Natural killer cell (primary cell): ENCODE measurements at regions not wholly inside any gene's neighbourhood (a gene's known extent, or its start where the extent isn't known, plus 50 kb on each side); places are given as distances from the start of the nearest gene placed in this dataset.

Experiments used
- ATAC-seq, 3 donors: fragments of 150-1000 bp in 2 of 3; fragments of 200-7000 bp in 1 of 3; cut with Tn5 transposase; 1 replicate in 1 of 3; 2 replicates in 2 of 3; pipeline ENCODE4 v1.10.0; 2021; ENCODE audit warnings: mild to moderate bottlenecking in 2 of 3, moderate library complexity in 2 of 3
- DNase-seq, 2 donors: peaks; one replicate each; pipeline versions ENCODE4 v3.0.0 to v3.0.0-alpha.2; 2013 to 2021; ENCODE audit warnings: mixed read lengths in 1 of 2
- H3K27ac ChIP-seq: one replicate; pipeline ENCODE4 v1.5.1; 2013; ENCODE audit warnings: mild to moderate bottlenecking, low read length
- H3K27me3 ChIP-seq: one replicate; pipeline ENCODE4 v1.6.1; 2013; ENCODE audit warnings: low read length; ENCODE audit not compliant: control insufficient read depth, insufficient read depth
- H3K36me3 ChIP-seq: one replicate; pipeline ENCODE4 v1.6.1; 2013; ENCODE audit warnings: low read length; ENCODE audit not compliant: control insufficient read depth, insufficient read depth
- H3K4me1 ChIP-seq: one replicate; pipeline ENCODE4 v1.6.1; 2013; ENCODE audit warnings: low read length; ENCODE audit not compliant: control insufficient read depth, insufficient read depth
- H3K4me3 ChIP-seq: one replicate; pipeline ENCODE4 v1.5.1; 2013; ENCODE audit warnings: low read length
- H3K9me3 ChIP-seq: one replicate; pipeline ENCODE4 v1.6.1; 2013; ENCODE audit warnings: low read length; ENCODE audit not compliant: control insufficient read depth, insufficient read depth
- H3K27ac Mint-ChIP-seq, 2 donors: one replicate each; pipeline ENCODE4 v1.8.0; 2022; ENCODE audit warnings: mild to moderate bottlenecking in 2 of 2, mixed read lengths in 2 of 2, moderate library complexity in 1 of 2
- H3K27me3 Mint-ChIP-seq, 2 donors: one replicate each; pipeline ENCODE4 v1.8.0; 2022; ENCODE audit warnings: low read depth in 2 of 2, mixed read lengths in 2 of 2
- H3K36me3 Mint-ChIP-seq: one replicate; pipeline ENCODE4 v1.8.0; 2022; ENCODE audit warnings: mixed read lengths
- H3K4me1 Mint-ChIP-seq, 2 donors: one replicate each; pipeline ENCODE4 v1.8.0; 2022; ENCODE audit warnings: mixed read lengths in 2 of 2
- H3K4me3 Mint-ChIP-seq: one replicate; pipeline ENCODE4 v1.8.0; 2022; ENCODE audit warnings: mild to moderate bottlenecking, moderate library complexity, mixed read lengths
- H3K9me3 Mint-ChIP-seq, 2 donors: one replicate each; pipeline ENCODE4 v1.8.0; 2022; ENCODE audit warnings: mixed read lengths in 2 of 2
- CTCF ChIP-seq: fragments of 200-600 bp; IDR thresholded peaks from one replicate; pipeline ENCODE4 v1.8.0; 2022; ENCODE audit warnings: antibody characterized with exemption
- WGBS: methylation state at CpG from one replicate; pipeline ENCODE4 v1.1.7; 2013; ENCODE audit warnings: missing lambda C conversion rate; ENCODE audit not compliant: insufficient coverage; 5-methylcytosine and 5-hydroxymethylcytosine counted together
- intact Hi-C: fragments of 100-400 bp; cut with micrococcal nuclease; formaldehyde crosslinking; loops from one replicate; pipeline ENCODE4 v1.14.2; 2022

- no peaks in the 10 kb centered on the region for H3K4me1 Mint-ChIP-seq
- no peaks in the 10 kb centered on the region for H3K36me3 Mint-ChIP-seq
- intact Hi-C loops = no loop called here
- Histone ChIP-seq H3K9me3 (no peaks in the 10 kb centered on the region), H3K4me1 (no peaks in the 10 kb centered on the region), H3K36me3 (no peaks in the 10 kb centered on the region), H3K27ac (no peak overlapping the region), H3K27me3 (no peaks in the 10 kb centered on the region), H3K4me3 (no peak overlapping the region)
- DNase-seq (no peak), ATAC-seq (no peak)
- H3K27me3 Mint-ChIP-seq = peaks cover 4 to 29% of the 10 kb centered on the region in 2 donors
- no peak overlapping the region for H3K4me3 Mint-ChIP-seq
- 78% methylated on average over 2 of the region's 3 CpGs for WGBS
- no peak for TF ChIP-seq CTCF
- H3K9me3 Mint-ChIP-seq = no peaks in the 10 kb centered on the region
- no peak overlapping the region for H3K27ac Mint-ChIP-seq
Observed at GRCh38 chr3:17828388-17828787, 86.0 kb upstream of the TBC1D5 start.

GRCh38 chr3:17825298-17825697, 82.9 kb upstream of the TBC1D5 start:
- no peak for ATAC-seq
- H3K4me1 Mint-ChIP-seq = no peaks in the 10 kb centered on the region
- Histone ChIP-seq H3K36me3 (no peaks in the 10 kb centered on the region), H3K4me1 (no peaks in the 10 kb centered on the region), H3K4me3 (no peak overlapping the region), H3K27ac (no peak overlapping the region), H3K9me3 (no peaks in the 10 kb centered on the region), H3K27me3 (no peaks in the 10 kb centered on the region)
- no peak overlapping the region for H3K4me3 Mint-ChIP-seq
- intact Hi-C loops = no loop called here
- no peak for DNase-seq
- WGBS = 86% methylated on average over 3 of the region's 3 CpGs
- no peaks in the 10 kb centered on the region for H3K9me3 Mint-ChIP-seq
- H3K27me3 Mint-ChIP-seq = peaks cover 0 to 29% of the 10 kb centered on the region in 2 donors
- TF ChIP-seq CTCF = no peak
- H3K36me3 Mint-ChIP-seq = no peaks in the 10 kb centered on the region
- H3K27ac Mint-ChIP-seq = no peak overlapping the region

- Histone ChIP-seq H3K36me3 (no peaks in the 10 kb centered on the region), H3K9me3 (no peaks in the 10 kb centered on the region), H3K4me3 (no peak overlapping the region), H3K27me3 (no peaks in the 10 kb centered on the region), H3K4me1 (no peaks in the 10 kb centered on the region), H3K27ac (no peak overlapping the region)
- Mint-ChIP-seq H3K4me1 (no peaks in the 10 kb centered on the region), H3K9me3 (no peaks in the 10 kb centered on the region), H3K4me3 (no peak overlapping the region), H3K36me3 (no peaks in the 10 kb centered on the region), H3K27me3 (peaks cover 0 to 21% of the 10 kb centered on the region in 2 donors), H3K27ac (no peak overlapping the region)
- DNase-seq (no peak), ATAC-seq (no peak)
- TF ChIP-seq CTCF = no peak
- intact Hi-C loops = no loop called here
Observed at GRCh38 chr3:17823816-17824215, 81.4 kb upstream of the TBC1D5 start.

- no peaks in the 10 kb centered on the region for H3K4me1 Mint-ChIP-seq
- 75% methylated on average over 4 of the region's 4 CpGs for WGBS
- TF ChIP-seq CTCF = no peak
- no peak for DNase-seq
- no peaks in the 10 kb centered on the region for H3K9me3 Mint-ChIP-seq
- H3K27me3 ChIP-seq = no peaks in the 10 kb centered on the region
- H3K27ac Mint-ChIP-seq = no peak overlapping the region
- ATAC-seq = no peak
- H3K4me3 Mint-ChIP-seq = no peak overlapping the region
- no peak overlapping the region for H3K4me3 ChIP-seq
- intact Hi-C loops = no loop called here
- no peaks in the 10 kb centered on the region for H3K36me3 ChIP-seq
- no peak overlapping the region for H3K27ac ChIP-seq
- no peaks in the 10 kb centered on the region for H3K9me3 ChIP-seq
- H3K36me3 Mint-ChIP-seq = no peaks in the 10 kb centered on the region
- H3K4me1 ChIP-seq = no peaks in the 10 kb centered on the region
- H3K27me3 Mint-ChIP-seq = peaks cover 0 to 15% of the 10 kb centered on the region in 2 donors
Observed at GRCh38 chr3:17823036-17823435, 80.6 kb upstream of the TBC1D5 start.
